Cardiac muscle cell (in vitro differentiated cells and primary cell): ENCODE measurements at regions not wholly inside any gene's neighbourhood (a gene's known extent, or its start where the extent isn't known, plus 50 kb on each side); places are given as distances from the start of the nearest gene placed in this dataset.
A peak's percentile ranks its signal among the peaks of the same experiment; 100 is the strongest.
"Not testable (repeated sequence)": the region's sequence is repeated elsewhere in the genome, so short reads cannot be mapped to it uniquely, and the experiment has no call there.

Experiments
- DNase-seq, 2 donors: peaks; one replicate each; pipeline versions ENCODE4 v3.0.0 to v3.0.0-alpha.2; 2010 to 2017; ENCODE audit warnings: low read depth in 1 of 2, low spot score in 1 of 2
- H3K27ac ChIP-seq: fragments of 200-600 bp; sonication (generic); 2 replicates; pipeline ENCODE4 v1.5.1; 2016
- H3K27me3 ChIP-seq: fragments of 200-600 bp; sonication (generic); 2 replicates; pipeline ENCODE4 v1.6.0; 2016; ENCODE audit warnings: control low read depth
- H3K36me3 ChIP-seq: fragments of 200-600 bp; sonication (generic); 2 replicates; pipeline ENCODE4 v1.5.1; 2016; ENCODE audit warnings: control low read depth
- H3K4me1 ChIP-seq: fragments of 200-600 bp; sonication (generic); 2 replicates; pipeline ENCODE4 v1.8.1; 2017; ENCODE audit warnings: low read depth, mild to moderate bottlenecking, mixed run types
- H3K4me3 ChIP-seq: fragments of 200-600 bp; sonication (generic); 2 replicates; pipeline ENCODE4 v1.5.1; 2016; ENCODE audit warnings: mild to moderate bottlenecking
- H3K9me3 ChIP-seq: fragments of 200-600 bp; sonication (generic); 2 replicates; pipeline ENCODE4 v1.5.1; 2017; ENCODE audit warnings: low read depth, mild to moderate bottlenecking, control low read depth
- TF ChIP-seq, protein P1 (sequence below): IDR thresholded peaks from 2 replicates; pipeline ENCODE4 v1.5.1; 2012; ENCODE audit warnings: low read depth, mild to moderate bottlenecking, low read length

DNA sequence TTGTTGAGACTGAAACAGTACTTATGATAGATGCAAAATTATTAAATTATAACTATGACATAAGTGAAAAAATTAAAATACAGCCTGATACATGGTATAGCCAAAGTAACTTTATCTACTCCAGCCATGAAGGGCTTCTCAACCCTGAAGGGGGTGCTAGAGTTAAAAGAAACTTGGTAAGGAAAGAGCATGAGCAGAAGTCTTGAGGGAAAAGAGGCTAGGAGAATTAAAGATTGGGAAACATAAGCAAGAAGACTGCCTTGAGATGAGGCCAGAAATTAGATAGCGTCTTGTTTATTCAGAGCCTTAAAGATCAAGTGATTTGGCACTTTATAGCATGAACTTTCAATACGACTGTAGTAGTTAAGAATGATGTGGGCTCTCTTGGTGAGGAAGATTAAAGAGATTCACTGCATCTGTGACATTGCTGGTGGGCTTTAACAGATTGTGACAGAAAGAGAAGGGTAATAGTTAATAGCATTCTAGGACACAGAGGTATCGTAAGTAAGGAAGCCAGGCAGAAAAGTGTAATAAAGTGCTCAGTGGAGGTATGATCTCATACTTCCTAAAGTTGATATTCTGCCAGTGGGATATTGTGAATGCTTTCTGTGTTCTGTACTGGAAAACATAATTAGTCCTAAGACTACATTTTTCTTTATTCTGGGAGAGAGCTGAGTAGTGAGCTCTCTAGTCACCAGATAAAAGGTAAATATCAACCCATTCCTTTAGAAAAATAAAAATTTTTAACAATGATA lies 385.4 kb upstream of the PRR20A start:
- H3K36me3 ChIP-seq, result no peaks in the 10 kb centered on the region
- no peaks in the 10 kb centered on the region for H3K4me1 ChIP-seq
- no peak overlapping the region for H3K27ac ChIP-seq
- no peaks in the 10 kb centered on the region for H3K9me3 ChIP-seq
- H3K27me3 ChIP-seq, result no peaks in the 10 kb centered on the region
- H3K4me3 ChIP-seq, result no peak overlapping the region
- TF ChIP-seq, protein P1, sequence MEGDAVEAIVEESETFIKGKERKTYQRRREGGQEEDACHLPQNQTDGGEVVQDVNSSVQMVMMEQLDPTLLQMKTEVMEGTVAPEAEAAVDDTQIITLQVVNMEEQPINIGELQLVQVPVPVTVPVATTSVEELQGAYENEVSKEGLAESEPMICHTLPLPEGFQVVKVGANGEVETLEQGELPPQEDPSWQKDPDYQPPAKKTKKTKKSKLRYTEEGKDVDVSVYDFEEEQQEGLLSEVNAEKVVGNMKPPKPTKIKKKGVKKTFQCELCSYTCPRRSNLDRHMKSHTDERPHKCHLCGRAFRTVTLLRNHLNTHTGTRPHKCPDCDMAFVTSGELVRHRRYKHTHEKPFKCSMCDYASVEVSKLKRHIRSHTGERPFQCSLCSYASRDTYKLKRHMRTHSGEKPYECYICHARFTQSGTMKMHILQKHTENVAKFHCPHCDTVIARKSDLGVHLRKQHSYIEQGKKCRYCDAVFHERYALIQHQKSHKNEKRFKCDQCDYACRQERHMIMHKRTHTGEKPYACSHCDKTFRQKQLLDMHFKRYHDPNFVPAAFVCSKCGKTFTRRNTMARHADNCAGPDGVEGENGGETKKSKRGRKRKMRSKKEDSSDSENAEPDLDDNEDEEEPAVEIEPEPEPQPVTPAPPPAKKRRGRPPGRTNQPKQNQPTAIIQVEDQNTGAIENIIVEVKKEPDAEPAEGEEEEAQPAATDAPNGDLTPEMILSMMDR, result no peak
- DNase-seq, result peak; percentile 2 to 21

DNA sequence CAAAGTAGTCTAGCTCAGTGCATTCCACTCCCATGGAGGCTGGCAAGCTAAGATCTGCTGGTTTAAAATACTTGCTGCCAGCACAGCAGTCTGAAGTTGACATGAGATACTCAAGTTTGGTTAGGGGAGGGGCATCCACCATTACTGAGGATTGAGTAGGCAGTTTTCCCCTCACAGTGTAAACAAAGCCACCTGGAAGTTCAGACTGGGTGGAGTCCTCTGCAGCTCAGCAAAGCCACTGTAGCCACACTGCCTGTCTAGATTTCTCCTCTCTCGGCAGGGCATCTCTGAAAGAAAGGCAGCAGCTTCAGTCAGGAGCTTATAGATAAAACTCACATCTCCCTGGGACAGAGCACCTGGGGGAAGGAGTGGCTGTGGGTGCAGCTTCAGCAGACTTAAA lies 377.4 kb upstream of the PRR20A start:
- not testable (repeated sequence) for H3K9me3 ChIP-seq

GRCh38 chr13:56773148-56773547 lies 367.6 kb upstream of the PRR20A start:
- no peaks in the 10 kb centered on the region for H3K9me3 ChIP-seq
- no peak for DNase-seq
- H3K4me1 ChIP-seq, result no peaks in the 10 kb centered on the region
- TF ChIP-seq, protein P1, result no peak
- H3K36me3 ChIP-seq, result no peaks in the 10 kb centered on the region
- no peaks in the 10 kb centered on the region for H3K27me3 ChIP-seq
- H3K27ac ChIP-seq, result no peak overlapping the region
- H3K4me3 ChIP-seq, result no peak overlapping the region

More for the DNA sequence above, 377.4 kb upstream of the PRR20A start:
- H3K27ac ChIP-seq, H3K4me1 ChIP-seq, H3K36me3 ChIP-seq, DNase-seq, H3K27me3 ChIP-seq, H3K4me3 ChIP-seq: not testable (repeated sequence)

DNA sequence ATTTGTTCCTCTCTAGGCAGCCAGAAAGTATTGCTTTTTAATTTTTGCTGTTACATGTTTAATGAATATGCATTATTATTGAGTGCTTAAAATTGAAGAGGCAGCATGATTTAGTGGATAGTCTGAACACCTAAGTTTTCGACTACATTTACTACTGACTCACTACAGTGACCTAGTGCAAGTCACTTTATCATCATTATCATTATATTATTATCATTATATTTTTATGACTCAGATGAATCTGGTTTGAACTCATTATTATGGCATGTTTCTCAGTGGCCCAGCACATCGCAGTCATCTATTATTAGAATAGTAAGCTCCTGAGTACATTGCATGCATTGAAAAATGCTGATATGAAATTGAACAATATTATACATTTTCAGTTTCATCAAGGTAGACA lies 351.2 kb upstream of the PRR20A start:
- TF ChIP-seq, protein P1, result no peak
- no peak overlapping the region for H3K27ac ChIP-seq
- DNase-seq, result no peak

DNA sequence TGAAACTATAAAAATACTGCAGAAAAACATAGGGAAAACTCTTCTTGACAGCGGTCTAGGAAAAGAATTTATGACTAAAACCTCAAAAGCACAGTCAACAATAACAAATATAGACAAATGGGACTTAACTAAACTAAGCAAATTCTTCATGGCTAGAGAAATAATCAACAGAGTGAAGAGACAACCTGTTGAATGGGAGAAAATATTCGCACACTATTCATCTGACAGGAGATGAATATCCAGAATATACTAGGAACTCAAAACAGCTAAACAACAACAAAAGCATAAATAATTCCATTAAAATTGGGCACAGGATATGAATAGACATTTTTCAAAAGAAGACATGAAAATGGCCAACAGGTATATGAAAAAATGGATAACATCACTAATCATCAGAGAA lies 303.6 kb upstream of the PRR20A start:
- TF ChIP-seq, protein P1, result no peak
- Histone ChIP-seq H3K27me3 (no peaks in the 10 kb centered on the region), H3K27ac (no peak overlapping the region), H3K4me3 (no peak overlapping the region), H3K4me1 (no peaks in the 10 kb centered on the region), H3K9me3 (no peaks in the 10 kb centered on the region), H3K36me3 (no peaks in the 10 kb centered on the region)
- no peak for DNase-seq

More for the DNA sequence above, 351.2 kb upstream of the PRR20A start:
- Histone ChIP-seq H3K4me1 (no peaks in the 10 kb centered on the region), H3K4me3 (no peak overlapping the region), H3K36me3 (no peaks in the 10 kb centered on the region), H3K27me3 (no peaks in the 10 kb centered on the region), H3K9me3 (no peaks in the 10 kb centered on the region)

- Histone ChIP-seq H3K9me3 (no peaks in the 10 kb centered on the region), H3K4me3 (no peak overlapping the region), H3K27me3 (no peaks in the 10 kb centered on the region), H3K36me3 (no peaks in the 10 kb centered on the region), H3K4me1 (no peaks in the 10 kb centered on the region), H3K27ac (no peak overlapping the region)
- DNase-seq, result no peak
- TF ChIP-seq, protein P1, result no peak
These were observed 289.9 kb upstream of the PRR20A start for GRCh38 chr13:56850852-56851251.
